ENCODE measurements at regions not wholly inside any gene's neighbourhood (a gene's known extent, or its start where the extent isn't known, plus 50 kb on each side); places are given as distances from the start of the nearest gene placed in this dataset.

- TF ChIP-seq KDM4A (IDR thresholded peaks at IDR 0.05; ENCODE audit: low read depth, low read length, severe bottlenecking) (no peak), SUZ12 (IDR thresholded peaks at IDR 0.05; ENCODE audit: low read length) (no peak), POLR2A (IDR thresholded peaks at IDR 0.05; ENCODE audit: control extremely low read depth in 1 of 2, low read depth in 2 of 2, low read length in 2 of 2) (no peak), BCL11A (IDR thresholded peaks at IDR 0.05; ENCODE audit: low read depth in 2 of 2, low read length in 2 of 2) (no peak), BRCA1 (IDR thresholded peaks at IDR 0.05; ENCODE audit: low read depth, low read length) (no peak), SIX5 (IDR thresholded peaks at IDR 0.05; ENCODE audit: low read depth, low read length) (no peak)
These were observed 1078.3 kb upstream of the EDIL3 start (continued) for GRCh38 chr5:85462957-85463356.

Data from H1 (cell line).